AG04449 (cell line): ENCODE measurements at regions not wholly inside any gene's neighbourhood (a gene's known extent, or its start where the extent isn't known, plus 50 kb on each side); places are given as distances from the start of the nearest gene placed in this dataset.

Experiments
- CTCF ChIA-PET: fragments of 350-600 bp; formaldehyde crosslinking; extraction: SDS; loops from one replicate; lab custom pipeline; 2021; ENCODE audit warnings: antibody characterized with exemption; lab: Yijun Ruan, JAX
- POLR2A ChIA-PET: fragments of 400-600, 350-600 bp; formaldehyde crosslinking; extraction: SDS; loops from one replicate; lab custom pipeline; 2020; ENCODE audit warnings: antibody characterized with exemption, inconsistent platforms; lab: Yijun Ruan, JAX
- DNase-seq: peaks from one replicate; pipeline ENCODE4 v3.0.0-alpha.2; 2010; ENCODE audit warnings: low read depth, low spot score
- H3K4me3 ChIP-seq: 2 replicates; pipeline ENCODE4 v1.5.1; 2011; ENCODE audit warnings: low read depth, mild to moderate bottlenecking, control low read depth, low read length
- CTCF ChIP-seq: IDR thresholded peaks from one replicate; pipeline ENCODE4 v1.5.1; 2011; ENCODE audit warnings: mild to moderate bottlenecking, moderate library complexity, low read length, control low read depth, inconsistent platforms; ENCODE audit not compliant: insufficient read depth; ENCODE audit errors: missing control alignments

- ChIA-PET POLR2A (no interaction called here), CTCF (no interaction called here)
- no peak for TF ChIP-seq CTCF
- no peak overlapping the region for H3K4me3 ChIP-seq
- DNase-seq: no peak
Observed at GRCh38 chr5:164747371-164747770, 1242.0 kb downstream of the MAT2B start.

- no peak for TF ChIP-seq CTCF
- ChIA-PET POLR2A (no interaction called here), CTCF (no interaction called here)
- H3K4me3 ChIP-seq: no peak overlapping the region
- DNase-seq: no peak
Observed at GRCh38 chr5:164748861-164749260, 1243.4 kb downstream of the MAT2B start.

GRCh38 chr5:164753434-164753833, 1248.0 kb downstream of the MAT2B start:
- POLR2A ChIA-PET: no interaction called here
- CTCF ChIA-PET: no interaction called here

GRCh38 chr5:164763206-164763605, 1257.8 kb downstream of the MAT2B start:
- H3K4me3 ChIP-seq: no peak overlapping the region
- POLR2A ChIA-PET: no interaction called here
- DNase-seq: no peak
- TF ChIP-seq CTCF: no peak
- CTCF ChIA-PET: no interaction called here

More at GRCh38 chr5:164753434-164753833, 1248.0 kb downstream of the MAT2B start:
- H3K4me3 ChIP-seq: no peak overlapping the region
- no peak for TF ChIP-seq CTCF
- no peak for DNase-seq

- no peak overlapping the region for H3K4me3 ChIP-seq
- POLR2A ChIA-PET: no interaction called here
- TF ChIP-seq CTCF: no peak
- DNase-seq: no peak
- CTCF ChIA-PET: no interaction called here
Observed at GRCh38 chr5:164772122-164772521, 1266.7 kb downstream of the MAT2B start.

- DNase-seq: no peak
- CTCF ChIA-PET: no interaction called here
- no peak for TF ChIP-seq CTCF
- POLR2A ChIA-PET: no interaction called here
- H3K4me3 ChIP-seq: no peak overlapping the region
Observed at GRCh38 chr5:164784230-164784629, 1278.8 kb downstream of the MAT2B start.
